ENCODE measurements at regions not wholly inside any gene's neighbourhood (a gene's known extent, or its start where the extent isn't known, plus 50 kb on each side); places are given as distances from the start of the nearest gene placed in this dataset.
"Not testable (repeated sequence)": the region's sequence is repeated elsewhere in the genome, so short reads cannot be mapped to it uniquely, and the experiment has no call there.

- no peak for DNase-seq
These were observed 234.1 kb downstream of the TUBA3C start for GRCh38 chr13:18947376-18947977.

- DNase-seq = no peak
These were observed 234.9 kb downstream of the TUBA3C start for GRCh38 chr13:18946738-18947137.

GRCh38 chr13:18944501-18945068 lies 237.0 kb downstream of the TUBA3C start:
- DNase-seq = no peak

- DNase-seq = no peak
These were observed 237.8 kb downstream of the TUBA3C start for GRCh38 chr13:18943721-18944391.

- DNase-seq = no peak
These were observed 238.4 kb downstream of the TUBA3C start for GRCh38 chr13:18943273-18943672.

- no peak for DNase-seq
These were observed 245.5 kb downstream of the TUBA3C start for GRCh38 chr13:18936104-18936503.

- DNase-seq = no peak
These were observed 260.6 kb downstream of the TUBA3C start for GRCh38 chr13:18921063-18921462.

- DNase-seq = not testable (repeated sequence)
These were observed 276.5 kb downstream of the TUBA3C start for GRCh38 chr13:18905096-18905495.

- not testable (repeated sequence) for DNase-seq
These were observed 286.2 kb downstream of the TUBA3C start for GRCh38 chr13:18895411-18895810.

- DNase-seq = not testable (repeated sequence)
These were observed 290.4 kb downstream of the TUBA3C start for GRCh38 chr13:18891242-18891641.

- not testable (repeated sequence) for DNase-seq
These were observed 306.5 kb downstream of the TUBA3C start for GRCh38 chr13:18874875-18875789.

GRCh38 chr13:18870557-18870956 lies 311.1 kb downstream of the TUBA3C start:
- not testable (repeated sequence) for DNase-seq

- not testable (repeated sequence) for DNase-seq
These were observed 312.3 kb downstream of the TUBA3C start for GRCh38 chr13:18869365-18869764.

GRCh38 chr13:18837986-18838629 lies 343.5 kb downstream of the TUBA3C start:
- not testable (repeated sequence) for DNase-seq

GRCh38 chr13:18837179-18837745 lies 344.4 kb downstream of the TUBA3C start:
- not testable (repeated sequence) for DNase-seq

GRCh38 chr13:18836371-18837178 lies 345.0 kb downstream of the TUBA3C start:
- not testable (repeated sequence) for DNase-seq

GRCh38 chr13:18835754-18836153 lies 345.9 kb downstream of the TUBA3C start:
- not testable (repeated sequence) for DNase-seq

- DNase-seq = not testable (repeated sequence)
These were observed 356.9 kb downstream of the TUBA3C start for GRCh38 chr13:18824678-18825077.

GRCh38 chr13:18822655-18823639 lies 358.7 kb downstream of the TUBA3C start:
- DNase-seq = not testable (repeated sequence)

- DNase-seq = not testable (repeated sequence)
These were observed 407.6 kb downstream of the TUBA3C start for GRCh38 chr13:18773988-18774387.
